SK-N-SH treated with all-trans-retinoic acid at 6 μM for 48 hours (cell line): ENCODE measurements at regions not wholly inside any gene's neighbourhood (a gene's known extent, or its start where the extent isn't known, plus 50 kb on each side); places are given as distances from the start of the nearest gene placed in this dataset.

Experiments used
- CSRNP3 ChIP-seq: fragments of 250-450 bp; sonication (Bioruptor Pico); IDR thresholded peaks from 2 replicates; pipeline ENCODE4 v1.5.1; 2021; ENCODE audit warnings: mild to moderate bottlenecking, moderate library complexity
- ESRRG ChIP-seq: fragments of 250-450 bp; sonication (Bioruptor Pico); IDR thresholded peaks from 2 replicates; pipeline ENCODE4 v1.6.1; 2021; ENCODE audit warnings: mild to moderate bottlenecking
- RARB ChIP-seq: fragments of 250-450 bp; sonication (Bioruptor Pico); IDR thresholded peaks from 2 replicates; pipeline ENCODE4 v1.8.0; 2021; ENCODE audit warnings: mild to moderate bottlenecking, moderate library complexity
- TCF4 ChIP-seq: fragments of 250-450 bp; sonication (Bioruptor Pico); IDR thresholded peaks from 2 replicates; pipeline ENCODE4 v1.8.0; 2021; ENCODE audit warnings: mild to moderate bottlenecking, moderate library complexity, borderline replicate concordance
- ZNF565 ChIP-seq: fragments of 450-650 bp; formaldehyde crosslinking; conservative IDR thresholded peaks from 2 replicates; pipeline ENCODE4 v1.5.0; 2020; ENCODE audit warnings: low read depth, mild to moderate bottlenecking, moderate library complexity

GRCh38 chr1:234737967-234738314 lies 128.0 kb upstream of the IRF2BP2 start:
- TF ChIP-seq RARB (CRISPR knock-in tag) = no peak
- no peak for TF ChIP-seq TCF4 (CRISPR knock-in tag)
- no peak for TF ChIP-seq ZNF565 (CRISPR knock-in tag)
- no peak for TF ChIP-seq ESRRG (CRISPR knock-in tag)
- no peak for TF ChIP-seq CSRNP3 (CRISPR knock-in tag)
